Adrenal gland (tissue), 5 donors: ENCODE measurements at regions not wholly inside any gene's neighbourhood (a gene's known extent, or its start where the extent isn't known, plus 50 kb on each side); places are given as distances from the start of the nearest gene placed in this dataset.

Source experiments
- POLR2A ChIP-seq, 2 donors: fragments of 450-650 bp; IDR thresholded peaks; one replicate each; pipeline ENCODE4 v1.6.1; 2017; ENCODE audit warnings: antibody characterized with exemption in 2 of 2, mild to moderate bottlenecking in 2 of 2, moderate library complexity in 1 of 2
- TF ChIP-seq, protein P1 (sequence below), 6 experiments: fragments of 450-650 bp in 4 of 6; fragments of 200-600 bp in 2 of 6; sonication (generic) in 1 of 6; IDR thresholded peaks; 1 replicate in 5 of 6; 2 replicates in 1 of 6; pipeline versions ENCODE4 v1.5.1 to v1.8.0; 2016 to 2021; ENCODE audit warnings: antibody characterized with exemption in 6 of 6, mild to moderate bottlenecking in 2 of 6, moderate library complexity in 1 of 6
- donor health status: DM: no; HTN: no; CAD: no.

DNA sequence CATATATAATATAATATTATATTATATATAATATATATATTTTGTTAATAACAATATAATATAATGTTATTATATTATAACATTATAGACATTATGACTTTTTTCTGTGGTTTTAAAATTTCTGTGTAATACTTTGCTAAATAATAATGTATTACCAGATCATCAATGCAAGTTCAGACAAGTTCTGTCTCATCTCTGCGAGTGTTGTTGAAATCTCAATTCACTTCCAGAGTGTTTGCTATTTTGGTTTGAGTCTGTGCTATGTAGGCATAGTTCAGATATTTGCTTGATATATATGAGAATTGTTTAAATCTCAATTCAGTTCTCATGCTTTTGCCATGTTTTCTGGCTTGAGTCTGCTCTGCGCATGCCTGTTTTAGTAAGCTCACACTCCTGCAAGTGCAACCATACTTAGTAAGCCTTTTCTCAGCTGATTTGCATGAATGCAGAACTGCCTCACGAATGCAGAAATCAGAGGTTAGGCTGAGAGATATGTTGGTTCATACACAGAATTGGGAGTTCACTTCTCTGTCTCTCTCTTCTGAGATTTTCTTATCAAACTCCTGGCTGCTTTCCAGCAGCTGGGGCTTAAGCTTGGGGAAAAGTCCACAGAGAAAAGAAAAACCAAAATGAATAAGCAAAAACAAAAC, 830.2 kb upstream of the SORCS1 start:
- TF ChIP-seq POLR2A (IDR thresholded peaks at IDR 0.05): no peak
- TF ChIP-seq, protein P1, sequence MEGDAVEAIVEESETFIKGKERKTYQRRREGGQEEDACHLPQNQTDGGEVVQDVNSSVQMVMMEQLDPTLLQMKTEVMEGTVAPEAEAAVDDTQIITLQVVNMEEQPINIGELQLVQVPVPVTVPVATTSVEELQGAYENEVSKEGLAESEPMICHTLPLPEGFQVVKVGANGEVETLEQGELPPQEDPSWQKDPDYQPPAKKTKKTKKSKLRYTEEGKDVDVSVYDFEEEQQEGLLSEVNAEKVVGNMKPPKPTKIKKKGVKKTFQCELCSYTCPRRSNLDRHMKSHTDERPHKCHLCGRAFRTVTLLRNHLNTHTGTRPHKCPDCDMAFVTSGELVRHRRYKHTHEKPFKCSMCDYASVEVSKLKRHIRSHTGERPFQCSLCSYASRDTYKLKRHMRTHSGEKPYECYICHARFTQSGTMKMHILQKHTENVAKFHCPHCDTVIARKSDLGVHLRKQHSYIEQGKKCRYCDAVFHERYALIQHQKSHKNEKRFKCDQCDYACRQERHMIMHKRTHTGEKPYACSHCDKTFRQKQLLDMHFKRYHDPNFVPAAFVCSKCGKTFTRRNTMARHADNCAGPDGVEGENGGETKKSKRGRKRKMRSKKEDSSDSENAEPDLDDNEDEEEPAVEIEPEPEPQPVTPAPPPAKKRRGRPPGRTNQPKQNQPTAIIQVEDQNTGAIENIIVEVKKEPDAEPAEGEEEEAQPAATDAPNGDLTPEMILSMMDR (IDR thresholded peaks at IDR 0.05): no peak
